Erythroblast (primary cell): ENCODE measurements at regions not wholly inside any gene's neighbourhood (a gene's known extent, or its start where the extent isn't known, plus 50 kb on each side); places are given as distances from the start of the nearest gene placed in this dataset.

Experiments
- GATA1 ChIP-seq: IDR thresholded peaks from 2 replicates; pipeline ENCODE4 v1.6.1; 2011; ENCODE audit warnings: low read depth, mild to moderate bottlenecking, control low read depth, low read length, moderate library complexity
- POLR2A ChIP-seq: IDR thresholded peaks from 2 replicates; pipeline ENCODE4 v1.6.1; 2011; ENCODE audit warnings: mild to moderate bottlenecking, low read length

DNA sequence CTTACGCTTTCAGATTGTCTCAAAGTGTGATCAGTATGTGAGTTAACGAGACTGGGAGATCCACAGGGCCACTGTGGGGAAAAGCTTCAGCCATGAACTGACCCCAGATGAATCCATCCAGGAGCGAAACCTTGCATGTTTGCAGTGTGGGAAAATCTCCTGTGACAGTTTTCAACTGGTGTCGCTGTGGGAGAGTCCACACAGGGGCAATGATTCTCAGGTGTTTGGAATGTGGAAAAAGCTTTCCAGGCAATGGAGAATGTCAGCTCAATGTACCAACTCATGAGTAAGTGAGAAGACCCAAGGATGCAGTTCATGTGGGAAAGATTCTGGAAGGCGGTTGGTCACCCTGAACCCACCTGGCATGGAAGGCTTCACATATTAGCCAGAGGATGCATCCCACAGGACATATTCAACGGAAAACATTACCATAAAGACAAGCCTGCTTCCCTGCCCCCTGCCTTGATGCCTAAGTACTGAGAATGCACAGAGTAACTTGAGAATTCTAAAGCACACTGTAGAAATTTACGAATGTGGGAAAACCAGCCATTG lies 204.1 kb upstream of the BMPER start:
- no peak for TF ChIP-seq POLR2A
- TF ChIP-seq GATA1: no peak
